GM12878 (cell line): ENCODE measurements at regions not wholly inside any gene's neighbourhood (a gene's known extent, or its start where the extent isn't known, plus 50 kb on each side); places are given as distances from the start of the nearest gene placed in this dataset.

Experiments used
- ATAC-seq: fragments of 200-7000 bp; cut with Tn5 transposase; 3 replicates; pipeline ENCODE4 v1.9.1; 2020; ENCODE audit warnings: mild to moderate bottlenecking, moderate library complexity
- BruUV-seq: library from RNA; stranded (reverse); fragments of 400-500 nt; replicated peaks from 2 replicates; lab custom pipeline; 2021; lab: Mats Ljungman, UMichigan
- CTCF ChIA-PET: fragments of 300-600 bp; sonication (Branson Sonifier 250); formaldehyde crosslinking; extraction: SDS; loops from one replicate; lab custom pipeline; 2021; ENCODE audit warnings: inconsistent platforms; lab: Yijun Ruan, JAX
- POLR2A ChIA-PET: fragments of 350-600 bp; formaldehyde crosslinking; extraction: SDS; loops from one replicate; lab custom pipeline; 2021; ENCODE audit warnings: inconsistent platforms; lab: Charles Lee
- RAD21 ChIA-PET: fragments of 300-600 bp; sonication (Branson Sonifier 250); formaldehyde crosslinking; loops from one replicate; lab custom pipeline; 2023; ENCODE audit warnings: antibody characterized with exemption; ENCODE audit not compliant: unreplicated experiment; lab: Charles Lee
- SMC1A ChIA-PET: fragments of 300-600 bp; sonication (Branson Sonifier 250); formaldehyde crosslinking; loops from one replicate; lab custom pipeline; 2023; ENCODE audit not compliant: unreplicated experiment, uncharacterized antibody; lab: Charles Lee
- DNase-seq: peaks from one replicate; pipeline ENCODE4 v3.0.0-alpha.2; 2011; ENCODE audit warnings: low read depth, low spot score
- FAIRE-seq: peaks from 3 replicates; lab custom pipeline; 2011; peaks lifted over from hg19 to GRCh38; lab: Jason Lieb, UNC
- H2AFZ ChIP-seq: 2 replicates; pipeline ENCODE4 v1.6.0; 2011; ENCODE audit warnings: low read depth, low read length, control low read depth; ENCODE audit not compliant: control insufficient read depth
- H3K27ac ChIP-seq: 2 replicates; pipeline ENCODE4 v1.5.1; 2011; ENCODE audit warnings: control low read depth; ENCODE audit not compliant: control insufficient read depth, insufficient read depth
- H3K27me3 ChIP-seq, 2 experiments: replicated peaks in 1 of 2; 2 replicates each; pipeline versions ENCODE4 v1.6.0 to v1.6.1; 2011; ENCODE audit warnings: low read length in 1 of 2; ENCODE audit not compliant: control insufficient read depth in 2 of 2, insufficient read depth in 2 of 2
- H3K36me3 ChIP-seq, 2 experiments: 2 replicates each; pipeline ENCODE4 v1.5.1; 2011; ENCODE audit warnings: low read length in 1 of 2; ENCODE audit not compliant: control insufficient read depth in 2 of 2, insufficient read depth in 2 of 2
- H3K4me1 ChIP-seq: 2 replicates; pipeline ENCODE4 v1.6.1; 2011; ENCODE audit warnings: mild to moderate bottlenecking, low read length, moderate library complexity, mixed read lengths; ENCODE audit not compliant: control insufficient read depth, insufficient read depth
- H3K4me2 ChIP-seq: 2 replicates; pipeline ENCODE4 v1.6.0; 2011; ENCODE audit warnings: control low read depth; ENCODE audit not compliant: control insufficient read depth, insufficient read depth
- H3K4me3 ChIP-seq: fragments of 200-600 bp; sonication (generic); 2 replicates; pipeline ENCODE4 v1.5.1; 2016
- H3K79me2 ChIP-seq: 2 replicates; pipeline ENCODE4 v1.6.0; 2011; ENCODE audit warnings: low read length; ENCODE audit not compliant: control insufficient read depth, insufficient read depth
- H3K9ac ChIP-seq: 2 replicates; pipeline ENCODE4 v1.8.0; 2011; ENCODE audit warnings: low read length, control low read depth, mixed read lengths; ENCODE audit not compliant: control insufficient read depth, insufficient read depth
- H3K9me3 ChIP-seq: replicated peaks from 3 replicates; pipeline ENCODE4 v1.5.1; 2011; ENCODE audit warnings: mild to moderate bottlenecking, low read length; ENCODE audit not compliant: control insufficient read depth, insufficient read depth
- H4K20me1 ChIP-seq: 2 replicates; pipeline ENCODE4 v1.6.0; 2011; ENCODE audit not compliant: control insufficient read depth, insufficient read depth
- BACH1 ChIP-seq: fragments of 450-650 bp; IDR thresholded peaks from 2 replicates; pipeline ENCODE4 v1.6.1; 2017; ENCODE audit warnings: mild to moderate bottlenecking, borderline replicate concordance
- BMI1 ChIP-seq: fragments of 450-650 bp; IDR thresholded peaks from 2 replicates; pipeline ENCODE4 v1.6.1; 2016; ENCODE audit warnings: mild to moderate bottlenecking, moderate library complexity, borderline replicate concordance
- EZH2 ChIP-seq: IDR thresholded peaks from 2 replicates; pipeline ENCODE4 v1.6.1; 2012; ENCODE audit warnings: low read depth, mild to moderate bottlenecking, control low read depth, inconsistent platforms, low read length, borderline replicate concordance; ENCODE audit not compliant: control insufficient read depth
- JUND ChIP-seq: IDR thresholded peaks from 2 replicates; pipeline ENCODE4 v1.6.1; 2012; ENCODE audit warnings: low read depth, mild to moderate bottlenecking, low read length, improper control_type of control experiment, moderate library complexity
- KLF5 ChIP-seq: fragments of 450-650 bp; IDR thresholded peaks from 2 replicates; pipeline ENCODE4 v1.6.1; 2014; ENCODE audit warnings: mild to moderate bottlenecking; ENCODE audit not compliant: partially characterized antibody
- LARP7 ChIP-seq: fragments of 450-650 bp; IDR thresholded peaks from 2 replicates; pipeline ENCODE4 v1.6.1; 2017; ENCODE audit warnings: mild to moderate bottlenecking
- MXI1 ChIP-seq: fragments of 150-350 bp; IDR thresholded peaks from 2 replicates; pipeline ENCODE4 v1.6.1; 2011; ENCODE audit warnings: low read depth, mild to moderate bottlenecking, inconsistent platforms, low read length, improper control_type of control experiment
- NR2C2 ChIP-seq: IDR thresholded peaks from 2 replicates; pipeline ENCODE4 v1.6.1; 2011; ENCODE audit warnings: borderline replicate concordance, low read depth; ENCODE audit not compliant: control insufficient read depth, insufficient read length
- RELA ChIP-seq: fragments of 450-650 bp; IDR thresholded peaks from 2 replicates; pipeline ENCODE4 v1.8.0; 2014; ENCODE audit warnings: borderline replicate concordance; ENCODE audit not compliant: partially characterized antibody
- SREBF1 ChIP-seq: IDR thresholded peaks from 2 replicates; pipeline ENCODE4 v1.6.1; 2012; ENCODE audit warnings: mild to moderate bottlenecking, low read length
- SUPT20H ChIP-seq: IDR thresholded peaks from 2 replicates; pipeline ENCODE4 v1.6.1; 2011; ENCODE audit warnings: low read depth, mild to moderate bottlenecking, low read length, moderate library complexity, borderline replicate concordance; ENCODE audit not compliant: control insufficient read depth
- TARDBP ChIP-seq: IDR thresholded peaks from 2 replicates; pipeline ENCODE4 v1.6.1; 2016; ENCODE audit warnings: borderline replicate concordance
- WGBS: methylation state at CpG from one replicate; pipeline ENCODE4 v1.1.6; 2016; ENCODE audit warnings: low lambda C conversion rate; ENCODE audit not compliant: insufficient replicate concordance, insufficient coverage; ENCODE audit errors: missing lambda C conversion rate; 5-methylcytosine and 5-hydroxymethylcytosine counted together
- in situ Hi-C: fragments of 300-500 bp; cut with MboI; formaldehyde crosslinking; loops from 9 replicates; pipeline ENCODE4 v1.14.3; 2018; ENCODE audit warnings: mixed read lengths
- intact Hi-C: fragments of 100-400 bp; cut with micrococcal nuclease; formaldehyde crosslinking; loops from one replicate; pipeline ENCODE4 v1.14.2; 2022; ENCODE audit not compliant: unreplicated experiment
- TF ChIP-seq, protein P1 (sequence below): fragments of 450-650 bp; IDR thresholded peaks from 2 replicates; pipeline ENCODE4 v1.6.1; 2017; ENCODE audit warnings: mild to moderate bottlenecking
- TF ChIP-seq, protein P2 (sequence below): fragments of 450-650 bp; IDR thresholded peaks from 2 replicates; pipeline ENCODE4 v1.6.1; 2018; ENCODE audit warnings: borderline replicate concordance, mild to moderate bottlenecking; ENCODE audit not compliant: partially characterized antibody
- TF ChIP-seq, protein P3 (sequence below): IDR thresholded peaks from 2 replicates; pipeline ENCODE4 v1.6.1; 2011; ENCODE audit warnings: low read depth, mild to moderate bottlenecking, low read length, moderate library complexity, borderline replicate concordance; ENCODE audit errors: extremely low read depth
- TF ChIP-seq, protein P4 (sequence below): fragments of 450-650 bp; IDR thresholded peaks from 2 replicates; pipeline ENCODE4 v1.6.1; 2017; ENCODE audit warnings: antibody characterized with exemption, mild to moderate bottlenecking, moderate library complexity

DNA sequence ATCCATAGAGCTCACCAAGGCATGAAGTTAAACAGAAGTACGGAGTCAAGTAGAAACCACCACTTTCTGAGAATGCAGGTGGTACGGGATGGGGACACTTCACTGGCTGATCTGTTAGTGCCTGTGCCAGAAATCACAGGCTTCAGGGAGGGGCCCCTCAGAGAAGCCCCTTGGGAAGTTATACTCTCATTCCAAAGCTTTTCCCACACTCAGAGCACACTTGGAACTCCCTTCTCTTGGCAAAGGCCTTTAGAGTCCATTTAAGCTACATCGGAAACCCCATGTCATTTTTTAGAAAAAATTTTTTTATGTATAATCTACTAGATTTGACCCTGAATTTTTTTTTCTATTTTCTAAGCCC, 80.7 kb upstream of the WASF3 start:
- POLR2A ChIA-PET, result no interaction called here
- ATAC-seq (no peak), FAIRE-seq (no peak), DNase-seq (no peak)
- Histone ChIP-seq H2AFZ (no peak overlapping the region), H3K9ac (no peak overlapping the region), H3K27ac (no peak overlapping the region), H4K20me1 (no peaks in the 10 kb centered on the region), H3K4me3 (no peak overlapping the region), H3K4me1 (no peaks in the 10 kb centered on the region), H3K9me3 (no peaks in the 10 kb centered on the region), H3K36me3 (no peaks in the 10 kb centered on the region), H3K4me2 (no peak overlapping the region), H3K27me3 (peaks cover 0 to 3% of the 10 kb centered on the region in 2 experiments; a peak in 2 of 4 replicates), H3K79me2 (no peaks in the 10 kb centered on the region)
- WGBS, result 54% methylated on average over 3 of the region's 3 CpGs
- CTCF ChIA-PET, result interaction anchor here (0.5 kb wide), 1 partner anchor 239 kb away, joined by 3 read pairs; no protein-coding TSS in a partner anchor
- no TSS peak for BruUV-seq
- SMC1A ChIA-PET, result no interaction called here
- intact Hi-C loops (no loop called here), in situ Hi-C loops (no loop called here)
- RAD21 ChIA-PET, result no interaction called here
- TF ChIP-seq SUPT20H, result no peak
- no peak for TF ChIP-seq KLF5
- no peak for TF ChIP-seq RELA
- TF ChIP-seq TARDBP, result no peak
- TF ChIP-seq, protein P1, sequence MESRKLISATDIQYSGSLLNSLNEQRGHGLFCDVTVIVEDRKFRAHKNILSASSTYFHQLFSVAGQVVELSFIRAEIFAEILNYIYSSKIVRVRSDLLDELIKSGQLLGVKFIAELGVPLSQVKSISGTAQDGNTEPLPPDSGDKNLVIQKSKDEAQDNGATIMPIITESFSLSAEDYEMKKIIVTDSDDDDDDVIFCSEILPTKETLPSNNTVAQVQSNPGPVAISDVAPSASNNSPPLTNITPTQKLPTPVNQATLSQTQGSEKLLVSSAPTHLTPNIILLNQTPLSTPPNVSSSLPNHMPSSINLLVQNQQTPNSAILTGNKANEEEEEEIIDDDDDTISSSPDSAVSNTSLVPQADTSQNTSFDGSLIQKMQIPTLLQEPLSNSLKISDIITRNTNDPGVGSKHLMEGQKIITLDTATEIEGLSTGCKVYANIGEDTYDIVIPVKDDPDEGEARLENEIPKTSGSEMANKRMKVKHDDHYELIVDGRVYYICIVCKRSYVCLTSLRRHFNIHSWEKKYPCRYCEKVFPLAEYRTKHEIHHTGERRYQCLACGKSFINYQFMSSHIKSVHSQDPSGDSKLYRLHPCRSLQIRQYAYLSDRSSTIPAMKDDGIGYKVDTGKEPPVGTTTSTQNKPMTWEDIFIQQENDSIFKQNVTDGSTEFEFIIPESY, result no peak
- TF ChIP-seq SREBF1, result no peak
- TF ChIP-seq LARP7, result no peak
- TF ChIP-seq BACH1, result no peak
- no peak for TF ChIP-seq NR2C2
- no peak for TF ChIP-seq MXI1
- TF ChIP-seq, protein P2, sequence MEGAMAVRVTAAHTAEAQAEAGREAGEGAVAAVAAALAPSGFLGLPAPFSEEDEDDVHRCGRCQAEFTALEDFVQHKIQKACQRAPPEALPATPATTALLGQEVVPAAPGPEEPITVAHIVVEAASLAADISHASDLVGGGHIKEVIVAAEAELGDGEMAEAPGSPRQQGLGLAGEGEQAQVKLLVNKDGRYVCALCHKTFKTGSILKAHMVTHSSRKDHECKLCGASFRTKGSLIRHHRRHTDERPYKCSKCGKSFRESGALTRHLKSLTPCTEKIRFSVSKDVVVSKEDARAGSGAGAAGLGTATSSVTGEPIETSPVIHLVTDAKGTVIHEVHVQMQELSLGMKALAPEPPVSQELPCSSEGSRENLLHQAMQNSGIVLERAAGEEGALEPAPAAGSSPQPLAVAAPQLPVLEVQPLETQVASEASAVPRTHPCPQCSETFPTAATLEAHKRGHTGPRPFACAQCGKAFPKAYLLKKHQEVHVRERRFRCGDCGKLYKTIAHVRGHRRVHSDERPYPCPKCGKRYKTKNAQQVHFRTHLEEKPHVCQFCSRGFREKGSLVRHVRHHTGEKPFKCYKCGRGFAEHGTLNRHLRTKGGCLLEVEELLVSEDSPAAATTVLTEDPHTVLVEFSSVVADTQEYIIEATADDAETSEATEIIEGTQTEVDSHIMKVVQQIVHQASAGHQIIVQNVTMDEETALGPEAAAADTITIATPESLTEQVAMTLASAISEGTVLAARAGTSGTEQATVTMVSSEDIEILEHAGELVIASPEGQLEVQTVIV, result no peak
- TF ChIP-seq EZH2, result no peak
- TF ChIP-seq, protein P3, sequence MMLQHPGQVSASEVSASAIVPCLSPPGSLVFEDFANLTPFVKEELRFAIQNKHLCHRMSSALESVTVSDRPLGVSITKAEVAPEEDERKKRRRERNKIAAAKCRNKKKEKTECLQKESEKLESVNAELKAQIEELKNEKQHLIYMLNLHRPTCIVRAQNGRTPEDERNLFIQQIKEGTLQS, result no peak
- no peak for TF ChIP-seq JUND
- no peak for TF ChIP-seq BMI1
- TF ChIP-seq, protein P4, sequence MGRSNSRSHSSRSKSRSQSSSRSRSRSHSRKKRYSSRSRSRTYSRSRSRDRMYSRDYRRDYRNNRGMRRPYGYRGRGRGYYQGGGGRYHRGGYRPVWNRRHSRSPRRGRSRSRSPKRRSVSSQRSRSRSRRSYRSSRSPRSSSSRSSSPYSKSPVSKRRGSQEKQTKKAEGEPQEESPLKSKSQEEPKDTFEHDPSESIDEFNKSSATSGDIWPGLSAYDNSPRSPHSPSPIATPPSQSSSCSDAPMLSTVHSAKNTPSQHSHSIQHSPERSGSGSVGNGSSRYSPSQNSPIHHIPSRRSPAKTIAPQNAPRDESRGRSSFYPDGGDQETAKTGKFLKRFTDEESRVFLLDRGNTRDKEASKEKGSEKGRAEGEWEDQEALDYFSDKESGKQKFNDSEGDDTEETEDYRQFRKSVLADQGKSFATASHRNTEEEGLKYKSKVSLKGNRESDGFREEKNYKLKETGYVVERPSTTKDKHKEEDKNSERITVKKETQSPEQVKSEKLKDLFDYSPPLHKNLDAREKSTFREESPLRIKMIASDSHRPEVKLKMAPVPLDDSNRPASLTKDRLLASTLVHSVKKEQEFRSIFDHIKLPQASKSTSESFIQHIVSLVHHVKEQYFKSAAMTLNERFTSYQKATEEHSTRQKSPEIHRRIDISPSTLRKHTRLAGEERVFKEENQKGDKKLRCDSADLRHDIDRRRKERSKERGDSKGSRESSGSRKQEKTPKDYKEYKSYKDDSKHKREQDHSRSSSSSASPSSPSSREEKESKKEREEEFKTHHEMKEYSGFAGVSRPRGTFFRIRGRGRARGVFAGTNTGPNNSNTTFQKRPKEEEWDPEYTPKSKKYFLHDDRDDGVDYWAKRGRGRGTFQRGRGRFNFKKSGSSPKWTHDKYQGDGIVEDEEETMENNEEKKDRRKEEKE, result no peak
